Skeletal muscle tissue (tissue), 3 donors: ENCODE measurements at regions not wholly inside any gene's neighbourhood (a gene's known extent, or its start where the extent isn't known, plus 50 kb on each side); places are given as distances from the start of the nearest gene placed in this dataset.
"Not testable (repeated sequence)": the region's sequence is repeated elsewhere in the genome, so short reads cannot be mapped to it uniquely, and the experiment has no call there.

Source experiments
- H3K27ac ChIP-seq: one replicate; pipeline ENCODE4 v1.7.0; 2013; ENCODE audit warnings: mild to moderate bottlenecking, low read depth, low read length, inconsistent platforms
- H3K27me3 ChIP-seq, 3 donors: one replicate each; pipeline ENCODE4 v1.7.0; 2013; ENCODE audit warnings: low read length in 3 of 3; ENCODE audit not compliant: control insufficient read depth in 3 of 3, insufficient read depth in 3 of 3
- H3K36me3 ChIP-seq, 3 donors: one replicate each; pipeline ENCODE4 v1.7.0; 2013; ENCODE audit warnings: low read length in 3 of 3; ENCODE audit not compliant: control insufficient read depth in 3 of 3, insufficient read depth in 3 of 3
- H3K4me1 ChIP-seq, 3 donors: one replicate each; pipeline ENCODE4 v1.7.0; 2013; ENCODE audit warnings: low read length in 3 of 3, mild to moderate bottlenecking in 3 of 3; ENCODE audit not compliant: control insufficient read depth in 3 of 3, insufficient read depth in 3 of 3
- H3K4me3 ChIP-seq, 3 donors: one replicate each; pipeline ENCODE4 v1.7.0; 2013; ENCODE audit warnings: low read length in 3 of 3
- H3K9ac ChIP-seq, 3 donors: one replicate each; pipeline ENCODE4 v1.7.0; 2013; ENCODE audit warnings: low read length in 3 of 3, mild to moderate bottlenecking in 3 of 3, moderate library complexity in 2 of 3, low read depth in 1 of 3
- H3K9me3 ChIP-seq, 3 donors: one replicate each; pipeline ENCODE4 v1.7.0; 2013; ENCODE audit warnings: low read length in 3 of 3; ENCODE audit not compliant: control insufficient read depth in 3 of 3
- donor health status: Osteomylitis.

- not testable (repeated sequence) for H3K27ac ChIP-seq, H3K4me1 ChIP-seq, H3K4me3 ChIP-seq, H3K9ac ChIP-seq, H3K9me3 ChIP-seq, H3K27me3 ChIP-seq, H3K36me3 ChIP-seq
These were observed 1098.5 kb downstream of the TBC1D22A start for GRCh38 chr22:47860907-47861306.

GRCh38 chr22:47859881-47860525 lies 1097.6 kb downstream of the TBC1D22A start:
- Histone ChIP-seq H3K4me1 (no peaks in the 10 kb centered on the region), H3K4me3 (no peak overlapping the region), H3K36me3 (no peaks in the 10 kb centered on the region), H3K27me3 (peaks cover 2 to 4% (median 4%) of the 10 kb centered on the region in 3 donors), H3K9ac (no peak overlapping the region), H3K9me3 (peaks cover 0 to 4% (median 0%) of the 10 kb centered on the region in 3 donors), H3K27ac (no peak overlapping the region)

- no peak overlapping the region for H3K4me3 ChIP-seq
These were observed 1096.4 kb downstream of the TBC1D22A start for GRCh38 chr22:47858773-47859306.

GRCh38 chr22:47854680-47855079 lies 1092.2 kb downstream of the TBC1D22A start:
- H3K27ac ChIP-seq = no peak overlapping the region
- peaks cover 0 to 7% (median under 1%) of the 10 kb centered on the region in 3 donors for H3K27me3 ChIP-seq
- no peaks in the 10 kb centered on the region for H3K36me3 ChIP-seq
- H3K9me3 ChIP-seq = peaks cover 0 to 4% (median 0%) of the 10 kb centered on the region in 3 donors
- no peaks in the 10 kb centered on the region for H3K4me1 ChIP-seq
- no peak overlapping the region for H3K9ac ChIP-seq
- no peak overlapping the region for H3K4me3 ChIP-seq

More at GRCh38 chr22:47858773-47859306, 1096.4 kb downstream of the TBC1D22A start:
- H3K27ac ChIP-seq = no peak overlapping the region
- H3K4me1 ChIP-seq = no peaks in the 10 kb centered on the region
- peaks cover 0 to 4% (median 0%) of the 10 kb centered on the region in 3 donors for H3K9me3 ChIP-seq
- no peak overlapping the region for H3K9ac ChIP-seq
- peaks cover 2 to 4% (median 4%) of the 10 kb centered on the region in 3 donors for H3K27me3 ChIP-seq
- H3K36me3 ChIP-seq = no peaks in the 10 kb centered on the region

GRCh38 chr22:47854251-47854650 lies 1091.8 kb downstream of the TBC1D22A start:
- H3K9ac ChIP-seq = no peak overlapping the region
- no peak overlapping the region for H3K4me3 ChIP-seq
- peaks cover 0 to 7% (median 4%) of the 10 kb centered on the region in 3 donors for H3K27me3 ChIP-seq
- no peaks in the 10 kb centered on the region for H3K36me3 ChIP-seq
- H3K27ac ChIP-seq = no peak overlapping the region
- peaks cover 0 to 4% (median 0%) of the 10 kb centered on the region in 3 donors for H3K9me3 ChIP-seq
- no peaks in the 10 kb centered on the region for H3K4me1 ChIP-seq

- H3K9ac ChIP-seq = no peak overlapping the region
- peaks cover 0 to 9% (median 5%) of the 10 kb centered on the region in 3 donors for H3K27me3 ChIP-seq
- peaks cover 0 to 4% (median 0%) of the 10 kb centered on the region in 3 donors for H3K9me3 ChIP-seq
- no peaks in the 10 kb centered on the region for H3K36me3 ChIP-seq
- no peak overlapping the region for H3K4me3 ChIP-seq
- H3K4me1 ChIP-seq = no peaks in the 10 kb centered on the region
- H3K27ac ChIP-seq = no peak overlapping the region
These were observed 1091.3 kb downstream of the TBC1D22A start for GRCh38 chr22:47853750-47854149.

GRCh38 chr22:47851586-47851985 lies 1089.1 kb downstream of the TBC1D22A start:
- H3K4me3 ChIP-seq = no peak overlapping the region
- H3K36me3 ChIP-seq = no peaks in the 10 kb centered on the region
- no peaks in the 10 kb centered on the region for H3K9me3 ChIP-seq
- H3K27ac ChIP-seq = no peak overlapping the region
- H3K27me3 ChIP-seq = peaks cover 0 to 14% (median 8%) of the 10 kb centered on the region in 3 donors
- no peaks in the 10 kb centered on the region for H3K4me1 ChIP-seq
- no peak overlapping the region for H3K9ac ChIP-seq

GRCh38 chr22:47850644-47851151 lies 1088.2 kb downstream of the TBC1D22A start:
- no peaks in the 10 kb centered on the region for H3K4me1 ChIP-seq
- peaks cover 0 to 15% (median 8%) of the 10 kb centered on the region in 3 donors for H3K27me3 ChIP-seq
- H3K36me3 ChIP-seq = no peaks in the 10 kb centered on the region
- H3K27ac ChIP-seq = no peak overlapping the region
- H3K9ac ChIP-seq = no peak overlapping the region
- H3K4me3 ChIP-seq = no peak overlapping the region
- H3K9me3 ChIP-seq = no peaks in the 10 kb centered on the region

GRCh38 chr22:47849576-47849975 lies 1087.1 kb downstream of the TBC1D22A start:
- Histone ChIP-seq H3K4me1 (no peaks in the 10 kb centered on the region), H3K27ac (no peak overlapping the region), H3K9me3 (no peaks in the 10 kb centered on the region), H3K9ac (no peak overlapping the region), H3K4me3 (no peak overlapping the region), H3K27me3 (peaks cover 0 to 17% (median 8%) of the 10 kb centered on the region in 3 donors), H3K36me3 (no peaks in the 10 kb centered on the region)

GRCh38 chr22:47848184-47848920 lies 1085.9 kb downstream of the TBC1D22A start:
- Histone ChIP-seq H3K27ac (no peak overlapping the region), H3K9me3 (no peaks in the 10 kb centered on the region), H3K36me3 (no peaks in the 10 kb centered on the region), H3K4me1 (no peaks in the 10 kb centered on the region), H3K9ac (no peak overlapping the region), H3K27me3 (peaks cover 0 to 23% (median 15%) of the 10 kb centered on the region in 3 donors), H3K4me3 (no peak overlapping the region)
